GM19455 (cell line): ENCODE measurements at regions not wholly inside any gene's neighbourhood (a gene's known extent, or its start where the extent isn't known, plus 50 kb on each side); places are given as distances from the start of the nearest gene placed in this dataset.
"Not testable (repeated sequence)": the region's sequence is repeated elsewhere in the genome, so short reads cannot be mapped to it uniquely, and the experiment has no call there.

Experiments
- ATAC-seq: cut with Tn5 transposase; IDR thresholded peaks from one replicate; pipeline ENCODE4 v1.9.1; 2021; ENCODE audit not compliant: unreplicated experiment

DNA sequence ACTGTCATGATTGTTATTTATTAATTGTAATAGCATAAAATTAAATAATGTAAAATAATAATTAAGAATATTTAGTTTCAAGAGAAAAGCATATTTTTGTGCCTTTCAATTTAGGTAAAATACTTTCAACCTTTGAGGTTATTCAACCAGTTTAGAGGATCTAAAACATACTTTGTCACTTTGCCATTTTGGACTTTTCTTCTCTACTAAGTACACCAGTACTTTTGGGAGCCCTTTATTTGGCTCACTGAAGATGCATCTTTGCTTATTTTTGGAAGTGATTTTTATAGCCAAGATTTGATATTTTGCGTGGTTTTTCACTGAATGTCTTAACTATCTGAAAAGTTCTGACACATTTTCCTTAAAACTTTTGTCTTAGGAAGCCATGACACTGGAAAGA, 860.5 kb downstream of the SORCS1 start:
- ATAC-seq: no peak

DNA sequence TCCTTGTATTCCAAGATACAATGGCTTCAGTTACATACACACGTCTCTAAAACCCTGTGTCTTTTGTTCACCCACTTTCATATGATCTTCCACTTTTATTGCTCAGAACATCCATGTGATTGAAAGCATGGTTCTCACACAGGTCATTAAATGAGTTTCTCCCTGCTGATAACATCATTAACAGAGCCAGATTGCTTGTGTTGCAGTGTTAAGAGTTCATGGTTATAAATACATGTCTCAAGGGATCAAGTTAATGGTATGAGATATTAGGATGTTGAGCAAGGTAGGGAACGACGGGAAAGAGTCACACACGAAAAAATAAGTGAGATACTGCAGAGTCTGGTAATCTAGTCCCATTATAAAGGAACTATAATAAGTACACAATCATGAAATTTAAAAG, 861.5 kb downstream of the SORCS1 start:
- ATAC-seq: no peak

DNA sequence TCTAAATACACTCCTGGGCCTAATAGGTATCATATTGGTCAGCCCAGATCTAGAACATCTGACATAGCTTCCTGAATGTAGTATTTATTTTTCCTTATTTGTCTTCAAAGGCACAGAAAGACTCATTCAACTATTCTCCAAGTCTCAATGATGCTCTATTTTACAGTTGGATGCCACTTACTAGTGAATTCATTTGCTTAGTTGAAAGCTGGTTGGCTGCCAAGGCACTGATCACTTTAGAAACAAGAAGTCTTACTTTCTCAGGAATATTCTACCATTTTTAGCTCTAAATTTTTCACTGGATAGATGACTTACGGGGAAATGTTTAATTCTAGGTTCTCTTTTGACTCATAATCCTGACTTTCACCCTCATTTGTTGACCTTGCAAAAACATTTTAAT, 863.4 kb downstream of the SORCS1 start:
- no peak for ATAC-seq

DNA sequence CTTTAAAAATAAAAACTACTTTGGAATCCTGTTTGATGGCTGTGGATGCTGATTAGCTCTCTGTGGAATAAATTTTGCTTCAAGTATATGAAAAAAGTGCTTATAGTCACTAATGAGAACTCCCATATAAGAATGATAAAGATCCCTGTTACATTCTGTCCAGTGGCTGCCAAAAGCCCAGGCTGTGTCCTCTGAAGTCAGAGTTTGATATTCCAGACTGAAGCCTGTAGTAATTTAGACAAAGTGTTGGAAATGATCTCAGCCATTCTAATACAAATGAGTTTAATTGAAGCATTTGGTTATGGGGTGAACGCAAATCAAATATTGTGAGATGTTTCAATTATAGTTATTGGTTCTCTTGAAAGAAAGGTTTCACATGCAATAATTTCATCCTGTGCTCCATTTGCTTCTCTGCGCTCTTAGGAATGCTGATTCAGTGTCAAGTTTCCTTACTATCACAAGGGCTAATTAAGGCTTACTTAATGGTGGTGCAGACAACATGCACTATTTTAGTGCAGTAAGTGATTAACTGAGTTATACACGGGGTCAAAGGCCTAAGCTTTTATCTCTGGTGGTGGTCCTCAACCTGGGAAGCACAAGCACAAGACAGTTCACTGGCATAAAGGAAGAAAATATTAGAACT, 867.6 kb downstream of the SORCS1 start:
- no peak for ATAC-seq

DNA sequence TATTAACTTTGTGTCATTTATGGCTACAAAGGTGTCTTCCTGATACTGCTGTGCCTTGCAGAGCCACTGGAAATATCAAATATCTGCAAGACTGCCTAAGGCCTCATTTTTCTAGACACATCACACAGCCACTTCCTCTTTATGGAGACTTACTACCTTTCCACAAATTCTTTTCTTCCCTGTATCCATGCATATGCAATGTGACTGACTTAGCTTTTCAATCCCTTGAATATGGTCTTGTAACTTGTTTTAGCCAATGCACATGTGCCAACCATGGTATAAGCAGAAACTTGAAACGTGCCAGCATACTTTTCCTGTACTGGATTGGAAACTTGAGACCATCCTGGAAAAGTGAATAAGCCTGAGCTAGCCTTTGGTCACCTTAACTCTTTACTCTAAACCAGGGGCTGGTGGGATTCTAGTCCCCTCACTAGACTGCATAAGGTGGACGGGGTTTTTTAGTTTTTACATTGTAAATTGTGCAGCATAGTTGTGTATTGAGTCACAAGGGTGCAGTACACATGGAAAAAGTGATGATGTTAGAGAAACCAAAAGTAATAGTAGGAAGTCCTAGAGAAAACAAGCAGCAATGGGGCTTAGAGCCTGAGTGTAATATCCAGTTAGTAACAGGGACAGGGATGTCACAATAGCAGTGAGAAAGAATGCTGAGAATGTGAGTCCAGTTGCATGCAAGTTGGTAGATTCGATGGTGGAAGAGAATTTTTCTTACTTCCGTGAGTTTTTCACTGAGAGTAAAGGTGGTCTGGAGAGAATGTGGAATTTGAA, 879.5 kb downstream of the SORCS1 start:
- no peak for ATAC-seq

DNA sequence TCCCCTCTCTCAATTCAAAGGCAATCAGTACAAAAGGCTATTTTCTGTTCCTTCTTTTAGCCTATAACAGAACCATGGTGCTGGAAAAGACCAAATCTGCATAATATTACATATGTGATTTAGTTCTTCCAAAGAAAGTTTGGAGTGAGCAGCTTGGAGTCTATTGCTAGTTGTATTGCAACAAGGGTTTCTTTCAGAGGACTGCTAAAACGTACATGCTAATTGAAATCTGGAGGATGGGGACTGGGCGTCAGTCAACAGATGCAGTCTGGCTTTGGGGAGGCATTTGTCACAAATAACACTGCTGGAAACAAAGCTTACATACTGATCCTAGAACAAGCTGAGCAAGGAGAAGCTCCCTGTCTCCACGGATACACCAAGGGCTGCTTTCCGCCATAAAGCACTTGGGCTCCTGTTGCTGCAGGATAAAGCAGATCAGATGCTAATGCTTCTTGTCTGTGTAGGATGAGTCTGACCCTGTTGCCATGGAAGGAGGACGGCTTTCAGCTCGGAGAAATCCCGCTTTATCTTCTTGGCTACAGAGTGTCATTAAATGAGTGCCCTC, 883.5 kb downstream of the SORCS1 start:
- ATAC-seq: no peak

DNA sequence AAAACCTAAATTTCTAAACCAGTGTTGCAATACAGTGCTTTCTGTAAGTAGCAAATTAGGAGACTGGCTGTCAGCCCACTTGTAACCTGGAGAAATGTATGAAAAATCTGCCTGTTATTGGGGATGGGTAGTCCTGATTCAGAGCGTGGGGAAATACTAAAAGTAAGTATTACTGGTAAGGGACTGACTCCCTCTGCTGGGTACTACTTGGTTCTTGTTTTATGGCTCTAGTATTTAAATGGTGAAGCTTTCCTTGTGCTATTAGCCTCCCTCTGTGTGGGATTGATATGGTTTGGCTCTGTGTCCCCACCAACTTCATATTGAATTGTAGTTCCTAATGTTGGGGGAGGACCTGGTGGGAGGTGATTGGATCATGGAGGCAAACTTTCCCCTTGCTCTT, 886.1 kb downstream of the SORCS1 start:
- ATAC-seq: no peak

DNA sequence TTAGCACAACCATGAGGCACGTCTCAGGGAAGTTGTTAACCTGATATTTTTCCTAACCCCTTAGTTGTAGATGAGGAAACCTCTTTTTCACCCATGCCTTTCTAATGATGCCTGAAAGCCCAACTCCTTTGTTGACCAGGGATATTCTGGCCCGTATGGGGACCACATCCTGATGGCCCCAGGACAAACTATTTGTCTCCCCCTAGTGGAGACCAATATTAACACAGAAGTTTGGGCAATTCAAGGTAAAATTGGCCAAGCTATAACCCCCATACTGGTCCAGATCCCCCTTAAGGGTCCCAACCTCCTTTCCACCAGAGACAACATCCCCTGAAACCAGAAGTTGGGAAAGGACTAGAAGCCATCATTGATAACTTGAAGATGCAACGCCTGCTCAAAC, 893.3 kb downstream of the SORCS1 start:
- ATAC-seq: no peak

DNA sequence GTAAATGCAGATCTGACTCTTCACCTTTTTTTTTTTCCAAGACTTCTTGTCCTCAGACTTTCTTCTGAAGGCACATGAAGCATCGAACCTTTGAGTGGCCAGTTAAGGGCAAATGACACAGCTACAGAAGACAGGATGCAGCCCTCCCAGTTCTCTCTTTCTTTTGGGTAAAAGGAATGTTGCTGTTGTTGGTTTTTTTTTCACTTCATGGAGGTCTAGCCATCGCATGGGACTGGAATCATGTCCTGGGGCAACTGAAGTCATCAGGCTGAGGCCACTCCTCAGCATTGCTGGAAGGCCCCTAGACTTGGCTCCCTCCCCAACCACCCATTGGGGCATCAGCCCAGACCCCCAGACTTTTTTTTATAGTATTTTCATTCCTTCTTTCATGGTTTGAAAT, 896.5 kb downstream of the SORCS1 start:
- no peak for ATAC-seq

DNA sequence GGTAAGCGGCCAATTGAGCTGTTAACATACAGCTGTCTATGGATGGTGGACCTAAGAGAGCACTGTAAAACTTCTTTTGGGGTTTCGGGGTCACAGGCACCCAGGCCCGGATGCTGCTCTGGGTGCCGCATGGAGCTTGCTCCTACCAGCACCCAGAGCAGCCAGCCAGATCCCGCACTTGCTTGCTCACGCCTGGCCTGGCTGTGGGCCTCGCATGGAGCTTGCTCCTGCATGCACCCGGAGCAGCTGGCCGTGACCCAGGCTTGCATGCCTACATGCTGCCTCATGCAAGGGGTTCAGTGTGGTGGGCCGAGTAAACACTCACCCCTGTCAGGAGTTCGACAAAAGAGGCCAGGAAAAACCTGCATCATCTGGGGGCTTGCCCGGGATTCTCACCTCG, 896.9 kb downstream of the SORCS1 start:
- no peak for ATAC-seq

DNA sequence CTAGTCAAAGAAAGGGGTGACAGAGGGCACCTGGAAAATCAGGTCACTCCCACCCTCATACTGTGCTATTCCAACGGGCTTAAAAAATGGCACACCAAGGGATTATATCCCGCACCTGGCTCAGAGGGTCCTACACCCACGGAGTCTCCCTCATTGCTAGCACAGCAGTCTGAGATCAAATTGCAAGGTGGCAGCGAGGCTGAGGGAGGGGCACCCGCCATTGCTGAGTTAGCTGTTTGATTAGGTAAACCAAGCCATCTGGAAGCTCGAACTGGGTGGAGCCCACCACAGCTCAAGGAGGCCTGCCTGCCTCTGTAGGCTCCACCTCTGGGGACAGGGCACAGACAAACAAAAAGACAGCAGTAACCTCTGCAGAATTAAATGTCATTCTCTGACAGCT, 907.1 kb downstream of the SORCS1 start:
- ATAC-seq: not testable (repeated sequence)

DNA sequence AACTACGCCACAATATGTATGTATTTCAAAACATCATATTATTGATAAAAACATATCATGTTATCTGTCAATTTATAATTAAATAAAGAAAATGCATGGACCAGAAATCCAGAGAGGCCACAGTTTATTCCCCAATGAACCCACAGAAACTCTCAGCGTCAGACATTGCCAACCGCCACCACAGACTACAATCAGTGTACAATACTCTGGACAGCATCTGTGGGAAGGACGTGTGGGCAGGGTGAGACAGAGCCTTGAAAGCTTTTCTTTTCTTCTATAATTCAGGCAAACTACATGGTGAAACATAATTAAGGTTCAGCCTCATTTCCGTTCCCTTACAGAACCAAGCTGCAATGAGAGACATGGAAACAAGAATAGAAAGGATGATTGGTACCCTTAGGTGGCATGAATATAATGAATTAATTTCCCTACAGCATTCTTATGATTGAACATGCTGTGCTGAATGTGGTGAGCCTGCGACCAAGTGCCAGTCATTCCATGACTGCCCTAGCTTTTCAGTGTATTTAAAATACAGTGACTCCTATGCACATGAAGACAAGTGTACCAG, 909.3 kb downstream of the SORCS1 start:
- no peak for ATAC-seq

DNA sequence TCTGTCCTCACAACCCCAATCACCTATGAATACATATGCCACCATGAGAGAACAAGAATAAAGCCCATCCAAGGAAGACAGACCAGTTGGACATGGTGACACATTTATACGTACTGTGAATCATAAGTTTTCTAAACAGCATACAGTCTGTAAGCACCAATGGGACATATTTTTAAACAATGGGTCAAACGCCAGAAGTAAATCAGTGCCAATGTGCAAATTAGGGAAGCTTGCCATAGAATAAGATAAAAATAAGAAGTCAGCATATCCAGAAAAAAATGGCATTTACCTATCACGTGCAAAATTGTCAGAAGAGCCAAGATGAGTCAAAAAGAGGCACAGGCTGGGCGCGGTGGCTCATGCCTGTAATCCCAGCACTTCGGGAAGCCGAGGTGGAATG, 910.4 kb downstream of the SORCS1 start:
- ATAC-seq: no peak

DNA sequence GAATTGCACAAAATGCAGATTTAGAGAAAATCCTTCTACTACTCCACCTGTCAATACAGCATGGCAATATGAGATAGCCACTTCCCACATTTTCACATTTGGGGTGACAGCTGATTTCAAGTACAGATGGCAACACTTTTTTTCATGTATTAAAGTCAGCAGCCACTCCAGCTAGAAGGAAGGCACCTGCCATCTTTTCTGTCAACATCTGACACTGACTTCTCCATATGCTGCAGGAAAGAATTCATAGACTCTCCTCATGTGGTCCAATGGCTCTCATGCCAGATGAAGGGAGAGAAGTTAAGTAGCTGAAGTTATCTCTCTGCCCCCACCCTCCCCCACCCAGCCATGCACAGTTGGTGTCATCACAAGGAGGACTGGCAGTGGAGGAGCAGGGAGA, 912.0 kb downstream of the SORCS1 start:
- ATAC-seq: no peak

DNA sequence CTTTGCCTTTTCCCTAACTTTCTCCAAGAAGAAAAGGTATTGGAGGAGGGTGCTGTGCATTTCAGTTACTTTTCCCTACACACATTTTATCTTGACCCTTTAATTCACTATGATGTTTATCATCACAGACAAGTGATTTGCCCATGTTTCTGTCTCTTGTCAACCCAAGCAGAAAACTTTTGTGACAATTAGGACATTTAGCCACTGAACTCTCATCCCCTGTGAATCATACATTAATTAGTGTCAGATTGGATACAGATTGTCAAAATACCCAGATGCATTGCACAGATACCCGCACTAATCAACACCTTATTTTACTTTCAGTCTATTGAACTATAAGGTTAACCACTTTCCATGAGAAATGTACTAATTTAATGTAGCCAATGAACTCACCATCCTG, 912.9 kb downstream of the SORCS1 start:
- no peak for ATAC-seq

DNA sequence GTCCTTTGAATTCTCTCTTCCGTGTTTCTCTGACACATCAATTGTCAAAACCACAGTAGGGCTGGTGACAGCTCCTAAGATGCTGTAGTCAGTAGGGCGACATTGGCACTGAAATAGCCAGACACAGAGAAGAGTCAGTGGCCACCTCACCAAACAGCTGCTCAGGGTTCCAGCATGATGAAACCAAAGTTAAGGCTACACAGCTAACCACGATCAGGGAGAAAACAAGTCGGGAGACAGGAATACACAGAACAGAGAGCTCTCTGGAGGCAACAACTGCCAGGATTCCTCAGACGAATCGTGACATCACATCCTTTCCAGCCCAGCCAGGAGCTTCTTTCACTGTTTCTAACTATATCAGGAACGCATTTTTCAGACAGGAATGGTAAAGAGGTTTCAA, 922.2 kb downstream of the SORCS1 start:
- ATAC-seq: no peak

DNA sequence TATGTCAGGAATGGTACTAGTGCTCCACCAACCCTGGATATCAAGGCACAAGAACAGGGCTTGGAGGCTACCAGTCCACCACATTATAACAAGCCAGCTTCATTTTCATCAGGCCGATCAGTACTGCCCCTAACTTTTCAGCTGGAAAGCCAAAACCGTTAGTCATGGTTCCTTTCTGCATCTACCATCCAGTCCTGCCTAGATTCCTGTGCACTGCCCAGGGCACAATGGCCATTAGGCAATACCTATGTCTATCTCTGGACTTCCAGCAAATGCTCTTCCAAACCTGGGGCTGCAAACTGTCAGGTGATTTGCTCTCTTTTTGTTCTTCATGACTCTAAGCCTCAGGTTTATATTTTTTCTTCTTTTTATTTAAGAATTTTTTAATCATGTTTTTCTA, 937.7 kb downstream of the SORCS1 start:
- no peak for ATAC-seq

DNA sequence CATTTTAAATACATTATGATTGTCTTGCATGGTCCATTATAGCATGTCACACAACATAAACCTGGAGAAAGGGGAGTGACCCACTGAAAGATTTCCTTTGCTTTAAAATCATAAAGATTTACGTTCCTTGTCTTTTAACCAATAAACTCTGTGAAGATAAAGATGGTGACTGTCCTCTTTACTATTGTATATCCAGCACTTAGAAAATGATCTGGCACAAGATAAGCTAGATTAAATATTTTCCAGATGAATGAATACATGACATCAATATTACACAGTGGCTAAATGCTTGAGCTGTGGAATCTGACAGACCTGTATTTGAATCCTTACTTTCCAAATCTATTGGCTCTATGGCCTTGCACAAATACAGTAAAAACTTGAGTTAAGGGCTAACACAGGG, 938.4 kb downstream of the SORCS1 start:
- no peak for ATAC-seq

DNA sequence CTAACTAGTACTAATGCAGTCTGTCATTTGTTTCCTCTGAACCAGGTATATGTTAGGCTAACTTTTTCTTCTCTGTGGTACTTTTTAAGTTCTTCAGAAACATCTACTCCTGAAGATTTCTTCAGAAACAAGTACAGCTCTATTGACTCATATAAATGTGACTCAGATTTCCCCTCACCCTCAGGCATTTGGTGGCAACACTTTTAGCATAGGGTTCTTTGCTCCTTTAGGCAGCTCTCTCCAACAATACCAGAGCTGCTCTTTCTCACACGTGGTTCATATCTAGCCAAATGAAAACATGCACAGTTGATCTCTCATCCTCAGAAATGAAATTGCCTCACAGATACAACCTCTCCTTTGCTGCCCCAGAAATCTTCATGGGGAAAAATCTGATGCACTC, 939.8 kb downstream of the SORCS1 start:
- no peak for ATAC-seq

DNA sequence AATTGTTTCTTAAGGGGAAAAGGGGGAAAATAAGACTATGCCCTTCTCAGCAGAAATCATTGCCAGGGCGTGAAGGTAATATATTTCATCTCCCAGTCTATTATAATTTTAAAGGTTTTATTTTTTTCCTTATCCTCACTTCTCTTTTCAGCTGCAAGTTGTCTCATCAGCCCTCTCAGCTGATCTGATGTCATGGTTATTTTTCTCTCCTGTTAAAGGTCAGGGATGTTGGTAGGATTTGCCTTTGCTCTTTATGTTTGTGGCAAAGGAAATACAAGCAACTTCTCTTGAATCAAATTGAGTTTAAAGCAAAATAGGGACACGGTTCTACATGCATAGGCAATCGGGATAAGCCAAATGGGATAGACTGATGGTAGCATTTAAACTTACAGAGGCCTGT, 946.9 kb downstream of the SORCS1 start:
- ATAC-seq: no peak

DNA sequence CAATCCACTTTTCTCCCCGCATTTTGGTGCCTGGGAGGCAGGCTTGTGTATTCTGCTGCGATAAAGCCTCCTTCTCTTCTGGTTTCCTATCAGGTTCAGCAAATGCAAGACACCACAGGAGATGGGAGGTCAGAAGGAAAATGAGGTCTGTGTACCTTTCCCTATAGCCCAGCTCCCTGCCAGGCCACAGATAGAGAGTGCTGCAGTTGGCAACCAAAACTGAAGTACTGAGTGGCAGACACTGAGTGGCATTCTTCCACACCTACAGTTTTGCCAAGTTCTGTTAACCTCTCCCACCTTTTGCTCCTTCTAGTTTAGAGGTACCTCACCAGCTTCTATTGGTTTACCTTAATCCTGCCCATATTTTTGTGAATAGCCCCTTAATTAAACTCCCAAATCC, 948.4 kb downstream of the SORCS1 start:
- ATAC-seq: no peak

DNA sequence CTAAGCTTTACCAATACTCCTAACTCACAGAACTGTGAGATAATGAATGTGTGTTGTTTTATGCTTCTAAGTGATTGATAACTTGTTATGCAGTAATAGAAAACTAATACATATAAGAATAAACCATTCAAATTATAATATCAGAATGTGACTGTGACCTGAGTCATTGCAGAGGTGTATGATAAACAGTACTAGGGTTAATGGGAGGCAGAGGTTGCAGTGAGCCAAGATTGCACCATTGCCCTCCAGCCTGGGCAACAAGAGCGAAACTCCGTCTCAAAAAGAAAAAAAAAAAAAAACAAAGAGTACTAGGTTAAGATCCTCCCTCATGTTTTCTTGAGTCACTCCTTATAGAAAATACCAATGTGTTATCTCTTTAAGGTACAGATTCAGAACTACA, 950.3 kb downstream of the SORCS1 start:
- no peak for ATAC-seq
